GM19463 (cell line): ENCODE measurements at regions not wholly inside any gene's neighbourhood (a gene's known extent, or its start where the extent isn't known, plus 50 kb on each side); places are given as distances from the start of the nearest gene placed in this dataset.

Experiments used
- ATAC-seq: cut with Tn5 transposase; IDR thresholded peaks from one replicate; pipeline ENCODE4 v1.9.1; 2021; ENCODE audit warnings: mild to moderate bottlenecking, moderate library complexity; ENCODE audit not compliant: unreplicated experiment

DNA sequence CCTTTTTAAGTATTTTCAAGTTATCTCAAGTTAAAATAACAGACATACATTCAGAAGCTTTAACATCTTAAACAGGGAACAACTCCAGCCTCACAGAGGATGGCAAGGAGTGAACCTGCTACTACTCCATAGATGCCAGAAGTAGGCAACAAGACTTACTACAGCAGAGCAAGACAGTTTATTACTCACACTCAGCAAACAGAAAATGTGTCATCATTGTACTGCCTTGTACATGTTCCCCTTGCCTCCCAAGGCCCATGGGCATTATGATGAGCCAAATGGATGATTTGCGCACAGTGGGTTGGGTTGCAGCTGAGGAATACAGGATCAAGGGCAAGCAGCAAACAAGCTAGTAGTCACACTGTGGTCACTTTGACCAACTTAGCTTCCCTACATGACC is 80.6 kb upstream of the VRK2 start:
- ATAC-seq: no peak

GRCh38 chr2:57973621-57974186 is 72.9 kb upstream of the VRK2 start:
- ATAC-seq: no peak

DNA sequence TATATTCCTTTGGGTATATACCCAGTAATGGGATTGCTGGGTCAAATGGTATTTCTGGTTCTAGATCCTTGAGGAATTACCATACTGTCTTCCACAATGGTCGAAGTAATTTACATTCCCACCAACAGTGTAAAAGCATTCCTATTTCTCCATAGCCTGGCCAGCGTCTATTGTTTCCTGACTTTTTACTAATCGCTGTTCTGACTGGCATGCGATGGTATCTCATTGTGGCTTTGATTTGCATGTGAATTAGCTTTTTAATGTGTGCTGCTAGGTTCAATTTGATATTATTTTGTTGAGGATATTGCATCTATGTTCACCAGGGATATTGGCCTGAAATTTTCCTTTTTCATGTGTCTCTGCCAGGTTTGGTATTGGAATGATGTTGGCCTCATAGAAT is 67.4 kb upstream of the VRK2 start:
- no peak for ATAC-seq

DNA sequence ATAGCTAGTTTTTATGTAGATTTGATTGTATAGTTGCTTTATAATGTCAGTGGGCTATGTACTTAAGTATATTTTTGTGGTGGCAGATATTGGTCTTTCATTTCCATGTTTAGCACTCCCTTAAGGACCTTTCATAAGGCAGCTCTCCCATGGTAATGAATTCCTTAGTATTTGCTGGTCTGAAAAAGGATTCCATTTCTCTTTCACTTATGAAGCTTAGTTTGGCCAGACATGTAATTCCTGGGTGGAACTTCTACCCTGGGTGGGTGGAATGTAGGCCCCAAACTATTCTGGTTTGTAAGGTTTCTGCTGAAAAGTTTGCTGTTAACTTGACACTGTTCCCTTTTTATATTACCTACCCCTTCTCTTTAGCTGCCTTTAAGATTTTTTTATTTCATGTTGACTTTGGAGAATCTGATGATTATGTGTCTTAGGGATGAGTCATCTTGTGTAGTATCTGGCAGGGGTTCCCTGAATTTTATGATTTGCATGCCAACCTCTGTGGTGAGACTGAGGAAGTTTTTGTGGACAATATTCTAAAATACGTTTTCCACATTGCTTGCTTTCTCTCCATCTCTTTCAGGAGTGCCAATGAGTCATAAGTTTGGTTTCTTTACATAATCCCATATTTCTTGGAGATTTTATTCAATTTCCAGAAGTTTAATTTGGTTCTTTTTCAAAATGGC is 65.4 kb upstream of the VRK2 start:
- ATAC-seq: no peak

DNA sequence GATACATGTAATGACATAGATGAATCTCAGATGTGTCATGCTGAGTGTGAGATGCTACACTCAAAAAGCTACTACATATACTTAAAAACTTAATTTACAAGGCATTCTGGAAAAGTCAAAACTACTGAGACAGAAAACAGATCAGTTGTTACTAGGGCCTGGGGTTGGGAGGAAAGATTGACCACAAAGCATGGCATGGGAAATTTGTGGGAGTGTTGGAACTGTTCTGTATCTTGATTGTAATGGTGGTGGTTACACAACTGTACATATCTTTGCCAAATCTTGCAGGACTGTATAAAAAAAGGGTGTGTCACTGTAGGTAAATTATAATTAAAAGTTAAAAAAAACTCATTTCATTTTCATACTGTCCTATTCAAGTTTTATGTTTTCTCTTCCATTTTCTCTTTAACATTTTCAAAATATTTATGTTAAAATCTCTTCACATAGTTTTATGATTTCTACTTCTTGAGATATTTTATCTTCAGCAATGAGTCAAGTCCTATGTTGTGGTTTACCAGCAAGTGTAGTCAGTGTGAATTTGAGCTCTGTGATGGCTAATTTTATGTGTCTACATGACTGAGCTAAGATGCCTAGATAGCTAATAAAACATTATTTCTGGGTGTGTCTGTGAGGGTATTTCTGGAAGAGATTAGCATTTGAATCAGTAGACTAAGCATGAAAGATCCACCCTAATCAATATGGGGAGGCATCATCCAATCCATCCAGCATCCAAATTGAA is 58.6 kb upstream of the VRK2 start:
- no peak for ATAC-seq

GRCh38 chr2:57990118-57990725 is 56.4 kb upstream of the VRK2 start:
- ATAC-seq: peak; percentile 84
